Stimulated activated CD4-positive, alpha-beta T cell treated with anti-CD3 and anti-CD28 coated beads, Interleukin-15, amount 100 ng/mL, for 24 hours (primary cell): ENCODE measurements at regions not wholly inside any gene's neighbourhood (a gene's known extent, or its start where the extent isn't known, plus 50 kb on each side); places are given as distances from the start of the nearest gene placed in this dataset.
A peak's percentile ranks its signal among the peaks of the same experiment; 100 is the strongest.
"Not testable (repeated sequence)": the region's sequence is repeated elsewhere in the genome, so short reads cannot be mapped to it uniquely, and the experiment has no call there.

Source experiments
- DNase-seq: peaks from one replicate; pipeline ENCODE4 v3.0.0-alpha.2; 2020

- DNase-seq: no peak
Observed at GRCh38 chr10:111634191-111634590, 549.4 kb downstream of the GPAM start.

GRCh38 chr10:111646021-111646420 lies 537.5 kb downstream of the GPAM start:
- DNase-seq: no peak

- no peak for DNase-seq
Observed at GRCh38 chr10:111648046-111648445, 535.5 kb downstream of the GPAM start.

- not testable (repeated sequence) for DNase-seq
Observed at GRCh38 chr10:111649080-111649479, 534.5 kb downstream of the GPAM start.

GRCh38 chr10:111650088-111650487 lies 533.5 kb downstream of the GPAM start:
- DNase-seq: peak; percentile 3

- DNase-seq: no peak
Observed at GRCh38 chr10:111656066-111656465, 527.5 kb downstream of the GPAM start.

- no peak for DNase-seq
Observed at GRCh38 chr10:111677759-111678158, 505.8 kb downstream of the GPAM start.

- DNase-seq: no peak
Observed at GRCh38 chr10:111686796-111687195, 496.8 kb downstream of the GPAM start.

- no peak for DNase-seq
Observed at GRCh38 chr10:111698711-111699110, 484.9 kb downstream of the GPAM start.

- DNase-seq: no peak
Observed at GRCh38 chr10:111703986-111704385, 479.6 kb downstream of the GPAM start.

GRCh38 chr10:111705021-111705420 lies 478.5 kb downstream of the GPAM start:
- DNase-seq: no peak

GRCh38 chr10:111706331-111706730 lies 477.2 kb downstream of the GPAM start:
- no peak for DNase-seq

GRCh38 chr10:111707076-111707475 lies 476.5 kb downstream of the GPAM start:
- DNase-seq: no peak

- DNase-seq: no peak
Observed at GRCh38 chr10:111709603-111710002, 474.0 kb downstream of the GPAM start.

GRCh38 chr10:111716032-111716431 lies 467.5 kb downstream of the GPAM start:
- no peak for DNase-seq

GRCh38 chr10:111724121-111724520 lies 459.4 kb downstream of the GPAM start:
- no peak for DNase-seq

- no peak for DNase-seq
Observed at GRCh38 chr10:111725050-111725449, 458.5 kb downstream of the GPAM start.

- DNase-seq: no peak
Observed at GRCh38 chr10:111732166-111732785, 451.3 kb downstream of the GPAM start.

- DNase-seq: no peak
Observed at GRCh38 chr10:111739125-111739873, 444.3 kb downstream of the GPAM start.

GRCh38 chr10:111739874-111740139 lies 443.8 kb downstream of the GPAM start:
- DNase-seq: no peak

GRCh38 chr10:111745982-111746381 lies 437.6 kb downstream of the GPAM start:
- no peak for DNase-seq

GRCh38 chr10:111747751-111748150 lies 435.8 kb downstream of the GPAM start:
- DNase-seq: no peak

GRCh38 chr10:111748184-111748583 lies 435.4 kb downstream of the GPAM start:
- DNase-seq: no peak

- DNase-seq: no peak
Observed at GRCh38 chr10:111750165-111750849, 433.3 kb downstream of the GPAM start.
